SK-N-SH (cell line): ENCODE measurements at regions not wholly inside any gene's neighbourhood (a gene's known extent, or its start where the extent isn't known, plus 50 kb on each side); places are given as distances from the start of the nearest gene placed in this dataset.
A peak's percentile ranks its signal among the peaks of the same experiment; 100 is the strongest.

Experiments
- CTCF ChIA-PET: fragments of 300-600, 350-600 bp; formaldehyde crosslinking; extraction: SDS; loops from one replicate; lab custom pipeline; 2021; lab: Yijun Ruan, JAX
- POLR2A ChIA-PET: fragments of 350-600 bp; sonication (Branson Sonifier 250); formaldehyde crosslinking; extraction: SDS; loops from one replicate; lab custom pipeline; 2020; ENCODE audit warnings: antibody characterized with exemption, inconsistent platforms; lab: Yijun Ruan, JAX
- DNase-seq: peaks from one replicate; pipeline ENCODE4 v3.0.0; 2012
- H2AFZ ChIP-seq: fragments of 200-600 bp; sonication (generic); 2 replicates; pipeline ENCODE4 v1.8.1; 2016; ENCODE audit warnings: antibody characterized with exemption, mild to moderate bottlenecking, low read depth
- H3F3A ChIP-seq: fragments of 200-600 bp; sonication (generic); replicated peaks from 2 replicates; pipeline ENCODE3; 2016; ENCODE audit warnings: antibody characterized with exemption, mild to moderate bottlenecking; ENCODE audit not compliant: insufficient read depth
- H3K27ac ChIP-seq, 2 experiments: fragments of 200-500 bp in 1 of 2; fragments of 200-600 bp in 1 of 2; sonication (Bioruptor generic) in 1 of 2; sonication (generic), shearing (Covaris generic) in 1 of 2; 2 replicates each; pipeline versions ENCODE4 v1.5.1 to v1.6.1; 2014 to 2016; ENCODE audit warnings: low read depth in 2 of 2, inconsistent platforms in 1 of 2, low read length in 1 of 2, mild to moderate bottlenecking in 1 of 2, mixed read lengths in 1 of 2
- H3K27me3 ChIP-seq: fragments of 200-600 bp; sonication (generic), shearing (Covaris generic); 2 replicates; pipeline ENCODE4 v1.6.1; 2016; ENCODE audit warnings: mixed run types; ENCODE audit not compliant: insufficient read depth
- H3K36me3 ChIP-seq, 2 experiments: fragments of 200-500 bp in 1 of 2; fragments of 200-600 bp in 1 of 2; sonication (Bioruptor generic) in 1 of 2; sonication (generic) in 1 of 2; replicated peaks in 1 of 2; 2 replicates each; pipeline versions ENCODE3 to v1.5.1; 2014 to 2016; ENCODE audit warnings: low read length in 1 of 2, mild to moderate bottlenecking in 1 of 2; ENCODE audit not compliant: insufficient read depth in 2 of 2, control insufficient read depth in 1 of 2
- H3K4me1 ChIP-seq, 2 experiments: fragments of 200-500 bp in 1 of 2; fragments of 200-600 bp in 1 of 2; sonication (Bioruptor generic) in 1 of 2; sonication (generic), shearing (Covaris generic) in 1 of 2; 2 replicates each; pipeline versions ENCODE4 v1.5.1 to v1.6.1; 2014 to 2016; ENCODE audit warnings: low read depth in 1 of 2, low read length in 1 of 2, mixed run types in 1 of 2; ENCODE audit not compliant: insufficient read depth in 2 of 2, control insufficient read depth in 1 of 2
- H3K4me2 ChIP-seq: fragments of 200-600 bp; sonication (generic), shearing (Covaris generic); 2 replicates; pipeline ENCODE4 v1.6.1; 2017; ENCODE audit warnings: mixed run types
- H3K4me3 ChIP-seq, 2 experiments: fragments of 200-500 bp in 1 of 2; fragments of 200-600 bp in 1 of 2; sonication (Bioruptor generic) in 1 of 2; sonication (generic), shearing (Covaris generic) in 1 of 2; 2 replicates each; pipeline versions ENCODE4 v1.5.1 to v1.8.1; 2014 to 2016; ENCODE audit warnings: low read depth in 2 of 2, inconsistent platforms in 1 of 2, low read length in 1 of 2, mild to moderate bottlenecking in 1 of 2, mixed read lengths in 1 of 2, moderate library complexity in 1 of 2
- H3K79me2 ChIP-seq: fragments of 200-600 bp; sonication (generic); 2 replicates; pipeline ENCODE4 v1.8.1; 2017; ENCODE audit warnings: mild to moderate bottlenecking; ENCODE audit not compliant: insufficient read depth
- H3K9ac ChIP-seq: fragments of 200-600 bp; sonication (generic); 2 replicates; pipeline ENCODE4 v1.6.1; 2017; ENCODE audit warnings: mixed run types
- H3K9me2 ChIP-seq: fragments of 200-600 bp; sonication (generic); 2 replicates; pipeline ENCODE4 v1.6.1; 2017; ENCODE audit warnings: mixed run types
- H3K9me3 ChIP-seq: fragments of 200-600 bp; sonication (generic); 2 replicates; pipeline ENCODE4 v1.6.1; 2017; ENCODE audit warnings: mixed run types, mild to moderate bottlenecking, moderate library complexity
- H4K20me1 ChIP-seq: fragments of 200-600 bp; sonication (generic); 2 replicates; pipeline ENCODE4 v1.6.1; 2017; ENCODE audit warnings: mild to moderate bottlenecking, mixed run types; ENCODE audit not compliant: insufficient read depth
- ELF1 ChIP-seq: IDR thresholded peaks from 2 replicates; pipeline ENCODE4 v1.4.0; 2012
- EZH2phosphoT487 ChIP-seq: fragments of 200-600 bp; sonication (generic); IDR thresholded peaks from 2 replicates; pipeline ENCODE4 v1.6.1; 2017; ENCODE audit warnings: low read depth, mixed run types, mild to moderate bottlenecking, antibody characterized with exemption, moderate library complexity, borderline replicate concordance
- FOSL2 ChIP-seq: IDR thresholded peaks from 2 replicates; pipeline ENCODE4 v1.4.0; 2012; ENCODE audit warnings: low read depth, mild to moderate bottlenecking, moderate library complexity, borderline replicate concordance
- GABPA ChIP-seq: IDR thresholded peaks from 2 replicates; pipeline ENCODE4 v1.4.0; 2012; ENCODE audit warnings: low read depth, mild to moderate bottlenecking
- GATA2 ChIP-seq: sonication (generic); formaldehyde crosslinking; IDR thresholded peaks from 2 replicates; pipeline ENCODE4 v1.5.0; 2020; ENCODE audit warnings: mild to moderate bottlenecking, missing genetic modification reagents
- JUND ChIP-seq: IDR thresholded peaks from 2 replicates; pipeline ENCODE4 v1.4.0; 2012
- NFIC ChIP-seq: IDR thresholded peaks from 2 replicates; pipeline ENCODE4 v1.4.0; 2012; ENCODE audit warnings: borderline replicate concordance
- NRF1 ChIP-seq: IDR thresholded peaks from 2 replicates; pipeline ENCODE4 v1.6.1; 2012; ENCODE audit warnings: low read depth, mild to moderate bottlenecking, low read length
- POLR2AphosphoS5 ChIP-seq: IDR thresholded peaks from 2 replicates; pipeline ENCODE4 v1.6.1; 2012; ENCODE audit warnings: low read depth, low read length
- RAD21 ChIP-seq: IDR thresholded peaks from 2 replicates; pipeline ENCODE4 v1.6.1; 2012; ENCODE audit warnings: mild to moderate bottlenecking, low read length
- RCOR1 ChIP-seq: fragments of 150-350 bp; IDR thresholded peaks from 2 replicates; pipeline ENCODE4 v1.6.1; 2017; ENCODE audit warnings: antibody characterized with exemption, low read length
- RFX5 ChIP-seq: IDR thresholded peaks from 2 replicates; pipeline ENCODE4 v1.6.1; 2012; ENCODE audit warnings: mild to moderate bottlenecking, improper control_type of control experiment, low read length
- SIN3A ChIP-seq: IDR thresholded peaks from 2 replicates; pipeline ENCODE4 v1.6.1; 2012; ENCODE audit warnings: low read depth, mild to moderate bottlenecking, low read length, moderate library complexity, borderline replicate concordance
- SMC3 ChIP-seq: IDR thresholded peaks from 2 replicates; pipeline ENCODE4 v1.6.1; 2012; ENCODE audit warnings: low read depth, low read length, improper control_type of control experiment
- TAF1 ChIP-seq: IDR thresholded peaks from 2 replicates; pipeline ENCODE4 v1.6.1; 2012; ENCODE audit warnings: low read depth, mild to moderate bottlenecking, low read length, moderate library complexity, borderline replicate concordance
- TEAD4 ChIP-seq: IDR thresholded peaks from 2 replicates; pipeline ENCODE4 v1.4.0; 2012; ENCODE audit warnings: mild to moderate bottlenecking, borderline replicate concordance; ENCODE audit not compliant: insufficient read depth
- USF2 ChIP-seq: fragments of 150-350 bp; IDR thresholded peaks from 2 replicates; pipeline ENCODE4 v1.6.1; 2017; ENCODE audit warnings: antibody characterized with exemption, low read length, low read depth, borderline replicate concordance
- ZBTB33 ChIP-seq: IDR thresholded peaks from 2 replicates; pipeline ENCODE4 v1.4.0; 2012; ENCODE audit warnings: low read depth, borderline replicate concordance
- WGBS: methylation state at CpG from one replicate; pipeline ENCODE4 v1.1.6; 2017; ENCODE audit warnings: low lambda C conversion rate; 5-methylcytosine and 5-hydroxymethylcytosine counted together
- TF ChIP-seq, protein P1 (sequence below): fragments of 200-600 bp; sonication (generic); IDR thresholded peaks from 2 replicates; pipeline ENCODE4 v1.6.1; 2017; ENCODE audit warnings: antibody characterized with exemption, mild to moderate bottlenecking, moderate library complexity
- TF ChIP-seq, protein P2 (sequence below): fragments of 150-350 bp; IDR thresholded peaks from 2 replicates; pipeline ENCODE4 v1.6.1; 2016; ENCODE audit warnings: mild to moderate bottlenecking, low read depth, low read length
- TF ChIP-seq, protein P3 (sequence below): IDR thresholded peaks from 2 replicates; pipeline ENCODE4; 2012

- Histone ChIP-seq H3F3A (no peaks in the 10 kb centered on the region), H3K4me1 (peaks cover 0 to 17% of the 10 kb centered on the region in 2 experiments; a peak in 2 of 4 replicates), H3K4me3 (peak overlapping the region in 1 of 2 experiments; percentile 44; a peak in 2 of 4 replicates), H3K36me3 (no peaks in the 10 kb centered on the region), H3K9me3 (no peaks in the 10 kb centered on the region), H3K27ac (no peak overlapping the region), H3K79me2 (no peaks in the 10 kb centered on the region), H4K20me1 (no peaks in the 10 kb centered on the region), H3K9ac (no peak overlapping the region), H3K9me2 (no peaks in the 10 kb centered on the region), H3K27me3 (no peaks in the 10 kb centered on the region), H3K4me2 (peak overlapping the region; percentile 46; the same call in 1 of the 2 replicates), H2AFZ (no peak overlapping the region)
- ChIA-PET CTCF (interaction anchor here (2.1 to 3.0 kb wide), 5 partner anchors 10 to 465 kb away, joined by 7 to 18 read pairs (median 15); no protein-coding TSS in a partner anchor), POLR2A (no interaction called here)
- DNase-seq, result peak; percentile 16
- TF ChIP-seq, protein P1, sequence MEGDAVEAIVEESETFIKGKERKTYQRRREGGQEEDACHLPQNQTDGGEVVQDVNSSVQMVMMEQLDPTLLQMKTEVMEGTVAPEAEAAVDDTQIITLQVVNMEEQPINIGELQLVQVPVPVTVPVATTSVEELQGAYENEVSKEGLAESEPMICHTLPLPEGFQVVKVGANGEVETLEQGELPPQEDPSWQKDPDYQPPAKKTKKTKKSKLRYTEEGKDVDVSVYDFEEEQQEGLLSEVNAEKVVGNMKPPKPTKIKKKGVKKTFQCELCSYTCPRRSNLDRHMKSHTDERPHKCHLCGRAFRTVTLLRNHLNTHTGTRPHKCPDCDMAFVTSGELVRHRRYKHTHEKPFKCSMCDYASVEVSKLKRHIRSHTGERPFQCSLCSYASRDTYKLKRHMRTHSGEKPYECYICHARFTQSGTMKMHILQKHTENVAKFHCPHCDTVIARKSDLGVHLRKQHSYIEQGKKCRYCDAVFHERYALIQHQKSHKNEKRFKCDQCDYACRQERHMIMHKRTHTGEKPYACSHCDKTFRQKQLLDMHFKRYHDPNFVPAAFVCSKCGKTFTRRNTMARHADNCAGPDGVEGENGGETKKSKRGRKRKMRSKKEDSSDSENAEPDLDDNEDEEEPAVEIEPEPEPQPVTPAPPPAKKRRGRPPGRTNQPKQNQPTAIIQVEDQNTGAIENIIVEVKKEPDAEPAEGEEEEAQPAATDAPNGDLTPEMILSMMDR, result peak; percentile 68
- TF ChIP-seq RAD21 (peak; percentile 72), JUND (no peak), SMC3 (peak; percentile 57), NFIC (no peak), GABPA (no peak)
- WGBS, result 72% methylated on average over 4 of the region's 4 CpGs
These were observed 65.4 kb upstream of the DNAJC10 start for GRCh38 chr2:182650704-182651103.

DNA sequence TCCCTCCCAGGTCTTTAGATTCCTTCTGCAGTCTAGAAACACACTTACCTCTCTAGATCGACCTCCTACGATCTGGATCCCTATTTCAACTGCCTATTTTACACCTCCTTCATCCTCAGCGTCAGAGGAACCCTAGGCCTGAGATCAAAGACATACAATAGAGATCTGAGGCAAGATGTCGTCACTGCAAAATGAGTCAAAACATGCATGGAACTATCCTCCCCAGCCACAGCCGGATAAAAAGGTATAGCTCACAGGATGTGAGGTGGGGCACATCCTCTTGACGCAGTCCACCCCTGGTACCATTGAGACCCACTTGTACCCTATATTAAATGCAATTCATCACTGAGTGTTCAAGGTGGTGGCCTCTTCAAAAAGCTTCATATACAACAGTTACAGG lies 63.7 kb upstream of the DNAJC10 start:
- no peak overlapping the region for H3K27ac ChIP-seq
- no peaks in the 10 kb centered on the region for H3K9me3 ChIP-seq
- WGBS, result 68% methylated on average over 6 of the region's 6 CpGs
- H3K79me2 ChIP-seq, result no peaks in the 10 kb centered on the region
- H3K9ac ChIP-seq, result no peak overlapping the region
- H3F3A ChIP-seq, result no peaks in the 10 kb centered on the region
- H3K4me1 ChIP-seq, result peaks cover 0 to 12% of the 10 kb centered on the region in 2 experiments; a peak in 2 of 4 replicates
- H3K36me3 ChIP-seq, result no peaks in the 10 kb centered on the region
- TF ChIP-seq TEAD4 (no peak), ELF1 (no peak), EZH2phosphoT487 (no peak), SIN3A (no peak), SMC3 (no peak), ZBTB33 (no peak), USF2 (no peak), GATA2 (CRISPR knock-in tag) (no peak), NRF1 (no peak), RFX5 (no peak), RCOR1 (no peak), POLR2AphosphoS5 (no peak), TAF1 (no peak), FOSL2 (no peak), GABPA (no peak), NFIC (no peak)
- TF ChIP-seq, protein P2, sequence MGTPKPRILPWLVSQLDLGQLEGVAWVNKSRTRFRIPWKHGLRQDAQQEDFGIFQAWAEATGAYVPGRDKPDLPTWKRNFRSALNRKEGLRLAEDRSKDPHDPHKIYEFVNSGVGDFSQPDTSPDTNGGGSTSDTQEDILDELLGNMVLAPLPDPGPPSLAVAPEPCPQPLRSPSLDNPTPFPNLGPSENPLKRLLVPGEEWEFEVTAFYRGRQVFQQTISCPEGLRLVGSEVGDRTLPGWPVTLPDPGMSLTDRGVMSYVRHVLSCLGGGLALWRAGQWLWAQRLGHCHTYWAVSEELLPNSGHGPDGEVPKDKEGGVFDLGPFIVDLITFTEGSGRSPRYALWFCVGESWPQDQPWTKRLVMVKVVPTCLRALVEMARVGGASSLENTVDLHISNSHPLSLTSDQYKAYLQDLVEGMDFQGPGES, result no peak
- TF ChIP-seq, protein P3, sequence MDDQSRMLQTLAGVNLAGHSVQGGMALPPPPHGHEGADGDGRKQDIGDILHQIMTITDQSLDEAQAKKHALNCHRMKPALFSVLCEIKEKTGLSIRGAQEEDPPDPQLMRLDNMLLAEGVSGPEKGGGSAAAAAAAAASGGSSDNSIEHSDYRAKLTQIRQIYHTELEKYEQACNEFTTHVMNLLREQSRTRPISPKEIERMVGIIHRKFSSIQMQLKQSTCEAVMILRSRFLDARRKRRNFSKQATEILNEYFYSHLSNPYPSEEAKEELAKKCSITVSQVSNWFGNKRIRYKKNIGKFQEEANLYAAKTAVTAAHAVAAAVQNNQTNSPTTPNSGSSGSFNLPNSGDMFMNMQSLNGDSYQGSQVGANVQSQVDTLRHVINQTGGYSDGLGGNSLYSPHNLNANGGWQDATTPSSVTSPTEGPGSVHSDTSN, result no peak
- H2AFZ ChIP-seq, result no peak overlapping the region
- ChIA-PET CTCF (interaction anchor here (1.4 to 3.0 kb wide), 6 partner anchors 8 to 467 kb away, joined by 3 to 18 read pairs (median 14); no protein-coding TSS in a partner anchor), POLR2A (no interaction called here)
- no peaks in the 10 kb centered on the region for H3K27me3 ChIP-seq
- H3K4me3 ChIP-seq, result no peak overlapping the region
- H3K9me2 ChIP-seq, result no peaks in the 10 kb centered on the region
- H3K4me2 ChIP-seq, result no peak overlapping the region
- no peak for DNase-seq
- H4K20me1 ChIP-seq, result no peaks in the 10 kb centered on the region
